ENCODE measurements at regions not wholly inside any gene's neighbourhood (a gene's known extent, or its start where the extent isn't known, plus 50 kb on each side); places are given as distances from the start of the nearest gene placed in this dataset.

- Histone ChIP-seq H3K27me3 (no peaks in the 10 kb centered on the region), H3K36me3 (no peaks in the 10 kb centered on the region), H3K4me1 (no peaks in the 10 kb centered on the region), H3K27ac (no peak overlapping the region), H3K4me3 (no peak overlapping the region), H3K9me3 (no peaks in the 10 kb centered on the region)
- ATAC-seq: no peak
- TF ChIP-seq CTCF (IDR thresholded peaks at IDR 0.05): no peak
- no peak for TF ChIP-seq POLR2AphosphoS5 (IDR thresholded peaks at IDR 0.05)
- no peak for TF ChIP-seq EP300 (IDR thresholded peaks at IDR 0.05)
- no peak for TF ChIP-seq POLR2A (IDR thresholded peaks at IDR 0.05)
Measured at GRCh38 chr5:89703817-89704216, 705.7 kb downstream of the CETN3 start.

GRCh38 chr5:89698028-89698427 lies 711.5 kb downstream of the CETN3 start:
- Histone ChIP-seq H3K27ac (no peak overlapping the region), H3K36me3 (no peaks in the 10 kb centered on the region), H3K4me1 (no peaks in the 10 kb centered on the region), H3K27me3 (no peaks in the 10 kb centered on the region), H3K4me3 (no peak overlapping the region), H3K9me3 (no peaks in the 10 kb centered on the region)
- no peak for ATAC-seq
- TF ChIP-seq POLR2AphosphoS5 (IDR thresholded peaks at IDR 0.05): no peak
- TF ChIP-seq POLR2A (IDR thresholded peaks at IDR 0.05): no peak
- no peak for TF ChIP-seq CTCF (IDR thresholded peaks at IDR 0.05)
- TF ChIP-seq EP300 (IDR thresholded peaks at IDR 0.05): no peak
- 89 to 91% methylated on average over 2 of the region's 2 CpGs for WGBS, 2 donors (ENCODE audit: low coverage in 1 of 2)

GRCh38 chr5:89697581-89697980 lies 712.0 kb downstream of the CETN3 start:
- ATAC-seq: no peak
- Histone ChIP-seq H3K4me1 (no peaks in the 10 kb centered on the region), H3K9me3 (no peaks in the 10 kb centered on the region), H3K27ac (no peak overlapping the region), H3K27me3 (no peaks in the 10 kb centered on the region), H3K36me3 (no peaks in the 10 kb centered on the region), H3K4me3 (no peak overlapping the region)
- 91 to 92% methylated on average over 1 of the region's 1 CpG for WGBS, 2 donors (ENCODE audit: low coverage in 1 of 2)
- TF ChIP-seq POLR2A (IDR thresholded peaks at IDR 0.05) (no peak), POLR2AphosphoS5 (IDR thresholded peaks at IDR 0.05) (no peak), CTCF (IDR thresholded peaks at IDR 0.05) (no peak), EP300 (IDR thresholded peaks at IDR 0.05) (no peak)

GRCh38 chr5:89695371-89695770 lies 714.2 kb downstream of the CETN3 start:
- no peak for ATAC-seq
- no peaks in the 10 kb centered on the region for H3K9me3 ChIP-seq
- H3K4me1 ChIP-seq: no peaks in the 10 kb centered on the region
- no peaks in the 10 kb centered on the region for H3K27me3 ChIP-seq
- TF ChIP-seq EP300 (IDR thresholded peaks at IDR 0.05) (no peak), POLR2A (IDR thresholded peaks at IDR 0.05) (no peak), CTCF (IDR thresholded peaks at IDR 0.05) (no peak), POLR2AphosphoS5 (IDR thresholded peaks at IDR 0.05) (no peak)
- no peak overlapping the region for H3K27ac ChIP-seq
- 87 to 100% methylated on average over 1 of the region's 1 CpG for WGBS, 2 donors (ENCODE audit: low coverage in 1 of 2)
- no peak overlapping the region for H3K4me3 ChIP-seq
- H3K36me3 ChIP-seq: no peaks in the 10 kb centered on the region

GRCh38 chr5:89694026-89694550 lies 715.5 kb downstream of the CETN3 start:
- H3K27ac ChIP-seq: no peak overlapping the region
- TF ChIP-seq POLR2AphosphoS5 (IDR thresholded peaks at IDR 0.05) (no peak), CTCF (IDR thresholded peaks at IDR 0.05) (no peak)
- H3K36me3 ChIP-seq: no peaks in the 10 kb centered on the region
- no peak for ATAC-seq
- H3K4me3 ChIP-seq: no peak overlapping the region
- no peaks in the 10 kb centered on the region for H3K9me3 ChIP-seq
- no peaks in the 10 kb centered on the region for H3K27me3 ChIP-seq
- WGBS, 2 donors (ENCODE audit: low coverage in 1 of 2): 72 to 75% methylated on average over 3 of the region's 3 CpGs
- H3K4me1 ChIP-seq: no peaks in the 10 kb centered on the region
